Keratinocyte (primary cell): ENCODE measurements at regions not wholly inside any gene's neighbourhood (a gene's known extent, or its start where the extent isn't known, plus 50 kb on each side); places are given as distances from the start of the nearest gene placed in this dataset.

ENCODE experiments used
- DNase-seq: peaks from one replicate; pipeline ENCODE4 v3.0.0-alpha.2; 2011; ENCODE audit warnings: low read depth, missing footprints, low spot score
- FAIRE-seq: peaks from 2 replicates; lab custom pipeline; 2011; peaks lifted over from hg19 to GRCh38; lab: Jason Lieb, UNC
- H2AFZ ChIP-seq: 2 replicates; pipeline ENCODE4 v1.6.0; 2012; ENCODE audit warnings: low read length, control low read depth, inconsistent platforms; ENCODE audit not compliant: control insufficient read depth
- H3K27ac ChIP-seq: 2 replicates; pipeline ENCODE4 v1.5.1; 2011; ENCODE audit warnings: low read length; ENCODE audit not compliant: control insufficient read depth, insufficient read depth
- H3K27me3 ChIP-seq: 3 replicates; pipeline ENCODE4 v1.6.0; 2011; ENCODE audit warnings: low read length; ENCODE audit not compliant: control insufficient read depth, insufficient read depth; ENCODE audit errors: extremely low read depth
- H3K36me3 ChIP-seq, 2 experiments: 2 replicates in 1 of 2; 3 replicates in 1 of 2; pipeline ENCODE4 v1.5.1; 2011; ENCODE audit warnings: low read length in 2 of 2, mild to moderate bottlenecking in 1 of 2; ENCODE audit not compliant: control insufficient read depth in 2 of 2, insufficient read depth in 2 of 2; ENCODE audit errors: extremely low read depth in 1 of 2
- H3K4me1 ChIP-seq: 3 replicates; pipeline ENCODE4 v1.5.1; 2011; ENCODE audit warnings: low read length; ENCODE audit not compliant: control insufficient read depth, insufficient read depth; ENCODE audit errors: extremely low read depth
- H3K4me2 ChIP-seq: 3 replicates; pipeline ENCODE4 v1.6.0; 2011; ENCODE audit warnings: low read depth, low read length; ENCODE audit not compliant: control insufficient read depth, insufficient read depth; ENCODE audit errors: extremely low read depth
- H3K4me3 ChIP-seq, 3 experiments: fragments of 200-600 bp in 1 of 3; sonication (generic) in 1 of 3; 2 replicates in 2 of 3; 3 replicates in 1 of 3; pipeline ENCODE4 v1.5.1; 2011 to 2016; ENCODE audit warnings: low read length in 3 of 3, mild to moderate bottlenecking in 3 of 3, control low read depth in 2 of 3, inconsistent platforms in 1 of 3, low read depth in 1 of 3, mixed read lengths in 1 of 3, mixed run types in 1 of 3, moderate library complexity in 1 of 3; ENCODE audit not compliant: control insufficient read depth in 2 of 3, insufficient read depth in 2 of 3; ENCODE audit errors: extremely low read depth in 1 of 3
- H3K79me2 ChIP-seq: 2 replicates; pipeline ENCODE4 v1.6.0; 2012; ENCODE audit warnings: low read length; ENCODE audit not compliant: control insufficient read depth, insufficient read depth
- H3K9ac ChIP-seq: 3 replicates; pipeline ENCODE4 v1.6.0; 2011; ENCODE audit warnings: low read length; ENCODE audit not compliant: control insufficient read depth, insufficient read depth; ENCODE audit errors: extremely low read depth
- H3K9me1 ChIP-seq: 3 replicates; pipeline ENCODE4 v1.6.0; 2011; ENCODE audit warnings: low read length; ENCODE audit not compliant: control insufficient read depth, insufficient read depth; ENCODE audit errors: extremely low read depth
- H3K9me3 ChIP-seq: 2 replicates; pipeline ENCODE4 v1.5.1; 2012; ENCODE audit warnings: low read depth, low read length; ENCODE audit not compliant: control insufficient read depth
- H4K20me1 ChIP-seq: 3 replicates; pipeline ENCODE4 v1.6.0; 2011; ENCODE audit warnings: low read length; ENCODE audit not compliant: control insufficient read depth, insufficient read depth; ENCODE audit errors: extremely low read depth
- EZH2 ChIP-seq: IDR thresholded peaks from one replicate; pipeline ENCODE4 v1.6.1; 2012; ENCODE audit warnings: inconsistent platforms, mild to moderate bottlenecking, low read length, moderate library complexity
- dilution Hi-C: fragments of 300-500 bp; cut with MboI; formaldehyde crosslinking; loops from one replicate; pipeline ENCODE4 v1.7.0; 2020; ENCODE audit warnings: low sequenced_read_pairs; ENCODE audit not compliant: extremely low pct_ligation_motif_present
- TF ChIP-seq, protein P1 (sequence below), 3 experiments: IDR thresholded peaks in 1 of 3; conservative IDR thresholded peaks in 1 of 3; optimal IDR thresholded peaks in 1 of 3; 2 replicates in 2 of 3; 3 replicates in 1 of 3; pipeline versions ENCODE3 to v1.5.1; 2011; ENCODE audit warnings: low read length in 3 of 3, mild to moderate bottlenecking in 3 of 3, moderate library complexity in 2 of 3, control low read depth in 1 of 3, inconsistent platforms in 1 of 3; ENCODE audit not compliant: insufficient read depth in 2 of 3; ENCODE audit errors: extremely low read depth in 1 of 3

DNA sequence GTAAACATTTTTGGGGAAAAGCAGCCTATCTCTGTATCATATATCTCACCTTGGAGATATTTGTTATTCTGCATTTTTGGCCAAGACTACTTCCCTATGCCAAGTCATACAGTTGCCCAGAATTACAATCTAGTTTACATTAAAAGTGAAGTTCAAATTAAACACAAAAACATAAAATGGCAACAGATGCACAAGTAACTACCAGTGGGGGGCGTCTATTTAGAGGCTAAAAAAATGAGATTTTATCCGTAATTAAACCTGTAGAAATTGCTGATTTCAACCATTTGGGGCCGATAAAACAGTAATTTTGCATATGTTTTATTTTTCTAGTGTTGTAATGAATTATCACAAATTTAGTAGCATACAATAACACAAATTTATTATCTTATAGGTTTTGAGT, 787.1 kb upstream of the CHD1 start:
- dilution Hi-C loops, result no loop called here
- no peaks in the 10 kb centered on the region for H3K4me1 ChIP-seq
- no peak overlapping the region for H3K9ac ChIP-seq
- H3K36me3 ChIP-seq, result no peaks in the 10 kb centered on the region
- no peak overlapping the region for H3K4me3 ChIP-seq
- no peaks in the 10 kb centered on the region for H3K9me3 ChIP-seq
- no peak for TF ChIP-seq EZH2
- TF ChIP-seq, protein P1, sequence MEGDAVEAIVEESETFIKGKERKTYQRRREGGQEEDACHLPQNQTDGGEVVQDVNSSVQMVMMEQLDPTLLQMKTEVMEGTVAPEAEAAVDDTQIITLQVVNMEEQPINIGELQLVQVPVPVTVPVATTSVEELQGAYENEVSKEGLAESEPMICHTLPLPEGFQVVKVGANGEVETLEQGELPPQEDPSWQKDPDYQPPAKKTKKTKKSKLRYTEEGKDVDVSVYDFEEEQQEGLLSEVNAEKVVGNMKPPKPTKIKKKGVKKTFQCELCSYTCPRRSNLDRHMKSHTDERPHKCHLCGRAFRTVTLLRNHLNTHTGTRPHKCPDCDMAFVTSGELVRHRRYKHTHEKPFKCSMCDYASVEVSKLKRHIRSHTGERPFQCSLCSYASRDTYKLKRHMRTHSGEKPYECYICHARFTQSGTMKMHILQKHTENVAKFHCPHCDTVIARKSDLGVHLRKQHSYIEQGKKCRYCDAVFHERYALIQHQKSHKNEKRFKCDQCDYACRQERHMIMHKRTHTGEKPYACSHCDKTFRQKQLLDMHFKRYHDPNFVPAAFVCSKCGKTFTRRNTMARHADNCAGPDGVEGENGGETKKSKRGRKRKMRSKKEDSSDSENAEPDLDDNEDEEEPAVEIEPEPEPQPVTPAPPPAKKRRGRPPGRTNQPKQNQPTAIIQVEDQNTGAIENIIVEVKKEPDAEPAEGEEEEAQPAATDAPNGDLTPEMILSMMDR (optimal IDR thresholded peaks at IDR 0.05 in 1 of 3, IDR thresholded peaks at IDR 0.05 in 1 of 3, conservative IDR thresholded peaks at IDR 0.05 in 1 of 3; ENCODE audit: extremely low read depth in 1 of 3, insufficient read depth in 2 of 3, low read length in 3 of 3), result no peak
- H3K9me1 ChIP-seq, result no peaks in the 10 kb centered on the region
- no peak overlapping the region for H2AFZ ChIP-seq
- no peak overlapping the region for H3K4me2 ChIP-seq
- FAIRE-seq, result no peak
- H3K27me3 ChIP-seq, result no peaks in the 10 kb centered on the region
- no peak overlapping the region for H3K27ac ChIP-seq
- DNase-seq, result no peak
- H4K20me1 ChIP-seq, result no peaks in the 10 kb centered on the region
- H3K79me2 ChIP-seq, result no peaks in the 10 kb centered on the region

DNA sequence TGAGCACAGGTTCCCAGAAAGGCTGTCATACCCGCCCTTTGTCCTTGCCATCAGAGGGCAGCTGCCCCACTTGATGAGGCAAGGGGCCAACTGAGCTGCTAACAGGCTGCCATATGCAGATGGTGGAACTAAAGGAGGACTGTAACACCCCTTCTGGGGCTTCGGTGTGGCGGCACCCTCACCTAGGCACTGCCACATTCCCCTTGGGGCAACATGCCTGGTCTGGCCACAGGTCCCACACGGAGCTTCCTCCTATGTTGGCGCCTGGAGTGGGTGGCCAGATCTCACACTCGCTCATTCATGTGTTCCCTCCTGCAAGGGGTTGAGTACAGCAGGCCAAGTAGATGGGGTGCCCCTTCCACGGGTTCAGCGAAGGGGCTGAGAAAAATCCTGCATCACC, 777.4 kb upstream of the CHD1 start:
- no peaks in the 10 kb centered on the region for H3K79me2 ChIP-seq
- no peak for TF ChIP-seq EZH2
- TF ChIP-seq, protein P1 (optimal IDR thresholded peaks at IDR 0.05 in 1 of 3, IDR thresholded peaks at IDR 0.05 in 1 of 3, conservative IDR thresholded peaks at IDR 0.05 in 1 of 3; ENCODE audit: extremely low read depth in 1 of 3, insufficient read depth in 2 of 3, low read length in 3 of 3), result no peak
- H2AFZ ChIP-seq, result no peak overlapping the region
- FAIRE-seq (no peak), DNase-seq (no peak)
- no peaks in the 10 kb centered on the region for H3K36me3 ChIP-seq
- no peak overlapping the region for H3K4me2 ChIP-seq
- H3K9me3 ChIP-seq, result no peaks in the 10 kb centered on the region
- no peaks in the 10 kb centered on the region for H3K27me3 ChIP-seq
- H4K20me1 ChIP-seq, result no peaks in the 10 kb centered on the region
- no peaks in the 10 kb centered on the region for H3K9me1 ChIP-seq
- dilution Hi-C loops, result no loop called here
- H3K27ac ChIP-seq, result no peak overlapping the region
- no peak overlapping the region for H3K4me3 ChIP-seq
- no peak overlapping the region for H3K9ac ChIP-seq
- peaks cover 4% of the 10 kb centered on the region for H3K4me1 ChIP-seq
